Panc1 (cell line): ENCODE measurements at regions not wholly inside any gene's neighbourhood (a gene's known extent, or its start where the extent isn't known, plus 50 kb on each side); places are given as distances from the start of the nearest gene placed in this dataset.

Source experiments
- ATAC-seq: fragments of 200-7000 bp; cut with Tn5 transposase; 2 replicates; pipeline ENCODE4 v1.9.1; 2020; ENCODE audit warnings: mild to moderate bottlenecking, moderate library complexity
- BruUV-seq: library from RNA; stranded (reverse); fragments of 400-500 nt; replicated peaks from 2 replicates; lab custom pipeline; 2021; lab: Mats Ljungman, UMichigan
- CTCF ChIA-PET: fragments of 300-600 bp; sonication (Branson Sonifier 250); formaldehyde crosslinking; loops from one replicate; lab custom pipeline; 2022; ENCODE audit warnings: antibody characterized with exemption; lab: Charles Lee
- POLR2A ChIA-PET: fragments of 300-600 bp; sonication (Branson Sonifier 250); formaldehyde crosslinking; loops from one replicate; lab custom pipeline; 2022; ENCODE audit warnings: antibody characterized with exemption; lab: Charles Lee
- DNase-seq: peaks from one replicate; pipeline ENCODE4 v3.0.0-alpha.2; 2010; ENCODE audit warnings: low read depth, low spot score
- H3K27ac ChIP-seq: 2 replicates; pipeline ENCODE4 v1.5.1; 2011; ENCODE audit warnings: mild to moderate bottlenecking, low read length, inconsistent platforms
- H3K27me3 ChIP-seq: fragments of 200-500 bp; sonication (Bioruptor generic); 2 replicates; pipeline ENCODE4 v1.6.0; 2014; ENCODE audit warnings: low read length, inconsistent platforms; ENCODE audit not compliant: control insufficient read depth, insufficient read depth
- H3K36me3 ChIP-seq: fragments of 200-500 bp; sonication (Bioruptor generic); 2 replicates; pipeline ENCODE4 v1.5.1; 2014; ENCODE audit warnings: inconsistent platforms, mild to moderate bottlenecking, low read length, moderate library complexity; ENCODE audit not compliant: control insufficient read depth, insufficient read depth
- H3K4me1 ChIP-seq: 2 replicates; pipeline ENCODE4 v1.5.1; 2011; ENCODE audit warnings: inconsistent platforms, mild to moderate bottlenecking, low read length, moderate library complexity; ENCODE audit not compliant: control insufficient read depth, insufficient read depth
- H3K4me3 ChIP-seq, 2 experiments: 2 replicates each; pipeline ENCODE4 v1.5.1; 2011 to 2012; ENCODE audit warnings: low read depth in 2 of 2, low read length in 2 of 2, mild to moderate bottlenecking in 2 of 2, inconsistent platforms in 1 of 2, moderate library complexity in 1 of 2
- H3K9me3 ChIP-seq: fragments of 200-500 bp; sonication (Bioruptor generic); 2 replicates; pipeline ENCODE4 v1.5.1; 2014; ENCODE audit warnings: low read depth, mild to moderate bottlenecking, inconsistent platforms, low read length, moderate library complexity; ENCODE audit not compliant: control insufficient read depth, insufficient read depth
- POLR2AphosphoS5 ChIP-seq: IDR thresholded peaks from 2 replicates; pipeline ENCODE4 v1.6.1; 2012; ENCODE audit warnings: mild to moderate bottlenecking, low read depth, low read length, moderate library complexity
- SIN3A ChIP-seq: IDR thresholded peaks from 2 replicates; pipeline ENCODE4 v1.6.1; 2012; ENCODE audit warnings: low read depth, mild to moderate bottlenecking, low read length, moderate library complexity, borderline replicate concordance; ENCODE audit not compliant: insufficient read depth
- TCF7L2 ChIP-seq: IDR thresholded peaks from 2 replicates; pipeline ENCODE4 v1.6.1; 2011; ENCODE audit warnings: mild to moderate bottlenecking, low read depth, low read length, inconsistent platforms
- in situ Hi-C: cut with HindIII; loops from 2 replicates; pipeline ENCODE4 v1.10.0; 2016; ENCODE audit warnings: low sequenced_read_pairs, low pct_unique_long_range_greater_than_20kb
- intact Hi-C: fragments of 100-400 bp; cut with micrococcal nuclease; formaldehyde crosslinking; loops from one replicate; pipeline ENCODE4 v1.10.0; 2022; ENCODE audit not compliant: unreplicated experiment
- TF ChIP-seq, protein P1 (sequence below), 2 experiments: IDR thresholded peaks; 2 replicates each; pipeline ENCODE4 v1.6.1; 2011 to 2012; ENCODE audit warnings: low read depth in 2 of 2, control low read depth in 1 of 2, low read length in 1 of 2, mild to moderate bottlenecking in 1 of 2, moderate library complexity in 1 of 2; ENCODE audit not compliant: insufficient read depth in 1 of 2
- TF ChIP-seq, protein P2 (sequence below): fragments of 450-650 bp; IDR thresholded peaks from 2 replicates; pipeline ENCODE4 v1.5.1; 2017; ENCODE audit warnings: mild to moderate bottlenecking

DNA sequence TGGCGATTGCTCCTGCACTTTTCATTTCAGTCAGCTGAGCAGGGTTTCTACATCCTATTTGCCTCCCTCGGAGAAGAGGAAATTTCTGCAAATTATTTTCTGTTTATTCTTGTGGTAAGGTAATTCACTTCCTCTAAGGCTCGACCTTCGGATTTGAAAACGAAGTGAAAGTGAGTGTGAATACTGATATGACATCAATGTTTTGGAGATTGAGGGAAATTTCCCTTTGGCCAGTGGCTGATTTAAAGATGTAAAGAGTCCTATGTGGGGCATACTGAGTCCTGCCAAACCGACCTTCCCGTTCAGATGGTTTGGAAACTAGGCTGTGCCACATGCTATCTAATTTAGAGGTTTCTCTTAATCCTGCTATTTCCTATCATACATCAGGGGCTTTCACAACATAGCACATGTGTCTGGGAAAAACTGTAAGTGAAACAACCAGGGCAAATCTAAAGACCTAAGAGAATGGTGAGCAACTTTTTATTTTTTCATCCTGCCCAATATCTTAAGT is 112.3 kb downstream of the POSTN start:
- BruUV-seq: no TSS peak
- H3K36me3 ChIP-seq: no peaks in the 10 kb centered on the region

DNA sequence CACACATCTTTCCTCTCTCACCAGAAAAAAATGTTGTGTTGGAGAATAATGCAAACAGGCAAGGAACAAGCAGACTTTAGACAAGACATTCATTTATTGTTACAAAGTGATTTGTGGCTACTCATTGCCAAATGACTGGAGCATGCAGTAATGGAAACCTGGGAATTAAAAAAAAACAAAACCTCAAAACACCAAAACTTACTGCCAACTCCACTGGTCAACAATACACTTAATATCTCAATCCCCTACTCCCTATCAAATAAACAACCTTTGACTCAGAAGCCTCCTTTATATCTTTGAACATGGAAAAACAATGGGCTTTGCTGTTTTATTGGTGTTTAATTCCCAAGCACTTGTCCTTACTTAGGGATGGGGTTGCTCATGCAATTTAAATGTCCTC is 112.8 kb downstream of the POSTN start:
- ChIA-PET POLR2A (no interaction called here), CTCF (no interaction called here)
- Histone ChIP-seq H3K9me3 (no peaks in the 10 kb centered on the region), H3K4me1 (no peaks in the 10 kb centered on the region), H3K27me3 (no peaks in the 10 kb centered on the region), H3K27ac (no peak overlapping the region), H3K36me3 (no peaks in the 10 kb centered on the region), H3K4me3 (no peak overlapping the region)
- TF ChIP-seq SIN3A: no peak
- TF ChIP-seq, protein P1, sequence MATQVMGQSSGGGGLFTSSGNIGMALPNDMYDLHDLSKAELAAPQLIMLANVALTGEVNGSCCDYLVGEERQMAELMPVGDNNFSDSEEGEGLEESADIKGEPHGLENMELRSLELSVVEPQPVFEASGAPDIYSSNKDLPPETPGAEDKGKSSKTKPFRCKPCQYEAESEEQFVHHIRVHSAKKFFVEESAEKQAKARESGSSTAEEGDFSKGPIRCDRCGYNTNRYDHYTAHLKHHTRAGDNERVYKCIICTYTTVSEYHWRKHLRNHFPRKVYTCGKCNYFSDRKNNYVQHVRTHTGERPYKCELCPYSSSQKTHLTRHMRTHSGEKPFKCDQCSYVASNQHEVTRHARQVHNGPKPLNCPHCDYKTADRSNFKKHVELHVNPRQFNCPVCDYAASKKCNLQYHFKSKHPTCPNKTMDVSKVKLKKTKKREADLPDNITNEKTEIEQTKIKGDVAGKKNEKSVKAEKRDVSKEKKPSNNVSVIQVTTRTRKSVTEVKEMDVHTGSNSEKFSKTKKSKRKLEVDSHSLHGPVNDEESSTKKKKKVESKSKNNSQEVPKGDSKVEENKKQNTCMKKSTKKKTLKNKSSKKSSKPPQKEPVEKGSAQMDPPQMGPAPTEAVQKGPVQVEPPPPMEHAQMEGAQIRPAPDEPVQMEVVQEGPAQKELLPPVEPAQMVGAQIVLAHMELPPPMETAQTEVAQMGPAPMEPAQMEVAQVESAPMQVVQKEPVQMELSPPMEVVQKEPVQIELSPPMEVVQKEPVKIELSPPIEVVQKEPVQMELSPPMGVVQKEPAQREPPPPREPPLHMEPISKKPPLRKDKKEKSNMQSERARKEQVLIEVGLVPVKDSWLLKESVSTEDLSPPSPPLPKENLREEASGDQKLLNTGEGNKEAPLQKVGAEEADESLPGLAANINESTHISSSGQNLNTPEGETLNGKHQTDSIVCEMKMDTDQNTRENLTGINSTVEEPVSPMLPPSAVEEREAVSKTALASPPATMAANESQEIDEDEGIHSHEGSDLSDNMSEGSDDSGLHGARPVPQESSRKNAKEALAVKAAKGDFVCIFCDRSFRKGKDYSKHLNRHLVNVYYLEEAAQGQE (IDR thresholded peaks at IDR 0.05; ENCODE audit: insufficient read depth in 1 of 2, low read depth in 2 of 2, low read length in 1 of 2): no peak
- no peak for TF ChIP-seq POLR2AphosphoS5
- TF ChIP-seq, protein P2, sequence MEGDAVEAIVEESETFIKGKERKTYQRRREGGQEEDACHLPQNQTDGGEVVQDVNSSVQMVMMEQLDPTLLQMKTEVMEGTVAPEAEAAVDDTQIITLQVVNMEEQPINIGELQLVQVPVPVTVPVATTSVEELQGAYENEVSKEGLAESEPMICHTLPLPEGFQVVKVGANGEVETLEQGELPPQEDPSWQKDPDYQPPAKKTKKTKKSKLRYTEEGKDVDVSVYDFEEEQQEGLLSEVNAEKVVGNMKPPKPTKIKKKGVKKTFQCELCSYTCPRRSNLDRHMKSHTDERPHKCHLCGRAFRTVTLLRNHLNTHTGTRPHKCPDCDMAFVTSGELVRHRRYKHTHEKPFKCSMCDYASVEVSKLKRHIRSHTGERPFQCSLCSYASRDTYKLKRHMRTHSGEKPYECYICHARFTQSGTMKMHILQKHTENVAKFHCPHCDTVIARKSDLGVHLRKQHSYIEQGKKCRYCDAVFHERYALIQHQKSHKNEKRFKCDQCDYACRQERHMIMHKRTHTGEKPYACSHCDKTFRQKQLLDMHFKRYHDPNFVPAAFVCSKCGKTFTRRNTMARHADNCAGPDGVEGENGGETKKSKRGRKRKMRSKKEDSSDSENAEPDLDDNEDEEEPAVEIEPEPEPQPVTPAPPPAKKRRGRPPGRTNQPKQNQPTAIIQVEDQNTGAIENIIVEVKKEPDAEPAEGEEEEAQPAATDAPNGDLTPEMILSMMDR: no peak
- no peak for TF ChIP-seq TCF7L2
- in situ Hi-C loops: no loop called here
- no peak for ATAC-seq
- DNase-seq: no peak
- intact Hi-C loops: no loop called here
- BruUV-seq: no TSS peak

More for the DNA sequence above, 112.3 kb downstream of the POSTN start:
- Histone ChIP-seq H3K27ac (no peak overlapping the region), H3K27me3 (no peaks in the 10 kb centered on the region), H3K4me1 (no peaks in the 10 kb centered on the region), H3K4me3 (no peak overlapping the region), H3K9me3 (no peaks in the 10 kb centered on the region)
- TF ChIP-seq POLR2AphosphoS5 (no peak), TCF7L2 (no peak), SIN3A (no peak)
- TF ChIP-seq, protein P1 (IDR thresholded peaks at IDR 0.05; ENCODE audit: insufficient read depth in 1 of 2, low read depth in 2 of 2, low read length in 1 of 2): no peak
- TF ChIP-seq, protein P2: no peak
- ChIA-PET CTCF (no interaction called here), POLR2A (no interaction called here)
- in situ Hi-C loops (no loop called here), intact Hi-C loops (no loop called here)
- DNase-seq: no peak
- ATAC-seq: no peak
